ENCODE measurements at regions not wholly inside any gene's neighbourhood (a gene's known extent, or its start where the extent isn't known, plus 50 kb on each side); places are given as distances from the start of the nearest gene placed in this dataset.
"Not testable (repeated sequence)": the region's sequence is repeated elsewhere in the genome, so short reads cannot be mapped to it uniquely, and the experiment has no call there.

- H3K4me3 ChIP-seq (ENCODE audit: low read depth, low read length): no peak overlapping the region
- peak; percentile 53 for DNase-seq (ENCODE audit: low read depth)
These were observed 217.6 kb downstream of the ZNF608 start for GRCh38 chr5:124528838-124529237.

GRCh38 chr5:124527220-124527991, 219.0 kb downstream of the ZNF608 start:
- no peak overlapping the region for H3K4me3 ChIP-seq (ENCODE audit: low read depth, low read length)
- DNase-seq (ENCODE audit: low read depth): peak; percentile 83

- DNase-seq (ENCODE audit: low read depth); H3K4me3 ChIP-seq (ENCODE audit: low read depth, low read length): not testable (repeated sequence)
These were observed 220.4 kb downstream of the ZNF608 start for GRCh38 chr5:124526079-124526478.

GRCh38 chr5:124524552-124525232, 221.7 kb downstream of the ZNF608 start:
- no peak overlapping the region for H3K4me3 ChIP-seq (ENCODE audit: low read depth, low read length)
- no peak for DNase-seq (ENCODE audit: low read depth)

GRCh38 chr5:124523897-124524296, 222.5 kb downstream of the ZNF608 start:
- DNase-seq (ENCODE audit: low read depth): no peak
- H3K4me3 ChIP-seq (ENCODE audit: low read depth, low read length): no peak overlapping the region

- no peak for DNase-seq (ENCODE audit: low read depth)
- H3K4me3 ChIP-seq (ENCODE audit: low read depth, low read length): no peak overlapping the region
These were observed 223.4 kb downstream of the ZNF608 start for GRCh38 chr5:124522992-124523391.

- H3K4me3 ChIP-seq (ENCODE audit: low read depth, low read length): no peak overlapping the region
- DNase-seq (ENCODE audit: low read depth): no peak
These were observed 224.8 kb downstream of the ZNF608 start for GRCh38 chr5:124521461-124522230.

GRCh38 chr5:124519396-124519795, 227.0 kb downstream of the ZNF608 start:
- DNase-seq (ENCODE audit: low read depth): peak; percentile 87
- H3K4me3 ChIP-seq (ENCODE audit: low read depth, low read length): no peak overlapping the region

GRCh38 chr5:124516567-124516966, 229.9 kb downstream of the ZNF608 start:
- H3K4me3 ChIP-seq (ENCODE audit: low read depth, low read length): no peak overlapping the region
- no peak for DNase-seq (ENCODE audit: low read depth)

- DNase-seq (ENCODE audit: low read depth): no peak
- no peak overlapping the region for H3K4me3 ChIP-seq (ENCODE audit: low read depth, low read length)
These were observed 230.8 kb downstream of the ZNF608 start for GRCh38 chr5:124515497-124516245.

GRCh38 chr5:124514956-124515355, 231.5 kb downstream of the ZNF608 start:
- H3K4me3 ChIP-seq (ENCODE audit: low read depth, low read length): no peak overlapping the region

GRCh38 chr5:124512952-124513632, 233.3 kb downstream of the ZNF608 start:
- H3K4me3 ChIP-seq (ENCODE audit: low read depth, low read length): no peak overlapping the region
- DNase-seq (ENCODE audit: low read depth): no peak

More at GRCh38 chr5:124514956-124515355, 231.5 kb downstream of the ZNF608 start:
- no peak for DNase-seq (ENCODE audit: low read depth)

- DNase-seq (ENCODE audit: low read depth): no peak
These were observed 234.2 kb downstream of the ZNF608 start for GRCh38 chr5:124512236-124512635.

GRCh38 chr5:124511791-124512190, 234.6 kb downstream of the ZNF608 start:
- no peak overlapping the region for H3K4me3 ChIP-seq (ENCODE audit: low read depth, low read length)
- peak; percentile 61 for DNase-seq (ENCODE audit: low read depth)

More at GRCh38 chr5:124512236-124512635, 234.2 kb downstream of the ZNF608 start:
- no peak overlapping the region for H3K4me3 ChIP-seq (ENCODE audit: low read depth, low read length)

GRCh38 chr5:124507688-124508087, 238.8 kb downstream of the ZNF608 start:
- DNase-seq (ENCODE audit: low read depth): no peak
- no peak overlapping the region for H3K4me3 ChIP-seq (ENCODE audit: low read depth, low read length)

- H3K4me3 ChIP-seq (ENCODE audit: low read depth, low read length): no peak overlapping the region
- no peak for DNase-seq (ENCODE audit: low read depth)
These were observed 242.1 kb downstream of the ZNF608 start for GRCh38 chr5:124504081-124504916.

- no peak overlapping the region for H3K4me3 ChIP-seq (ENCODE audit: low read depth, low read length)
- no peak for DNase-seq (ENCODE audit: low read depth)
These were observed 243.9 kb downstream of the ZNF608 start for GRCh38 chr5:124502551-124502950.

- not testable (repeated sequence) for DNase-seq (ENCODE audit: low read depth); H3K4me3 ChIP-seq (ENCODE audit: low read depth, low read length)
These were observed 246.6 kb downstream of the ZNF608 start for GRCh38 chr5:124499818-124500217.
